UCSD-AML1 (cell line): ENCODE measurements at regions not wholly inside any gene's neighbourhood (a gene's known extent, or its start where the extent isn't known, plus 50 kb on each side); places are given as distances from the start of the nearest gene placed in this dataset.
"Not testable (repeated sequence)": the region's sequence is repeated elsewhere in the genome, so short reads cannot be mapped to it uniquely, and the experiment has no call there.

Experiments
- DNase-seq: peaks from one replicate; lab custom pipeline; 2025; ENCODE audit not compliant: unreplicated experiment; lab: John Stamatoyannopoulos, UW

DNA sequence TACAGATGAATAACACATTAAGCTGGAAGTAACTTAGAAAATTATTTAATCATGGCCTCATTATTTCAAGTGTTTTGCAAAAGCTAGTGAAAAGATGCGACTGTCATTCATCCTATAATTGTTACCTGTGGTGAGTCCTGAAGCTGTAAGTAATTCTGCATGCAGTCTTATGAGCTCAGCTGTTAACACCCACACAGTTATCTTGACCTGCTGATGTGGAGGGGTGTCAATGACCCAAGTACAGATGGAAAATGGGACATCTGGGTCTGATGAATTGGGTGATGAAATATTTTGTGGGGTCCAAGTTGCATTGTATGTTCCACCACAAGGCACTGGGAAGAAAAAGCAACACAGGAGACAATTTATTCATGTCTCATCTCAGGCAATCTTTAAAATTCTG is 68.9 kb downstream of the OR13A1 start:
- DNase-seq: no peak

GRCh38 chr10:45249978-45250693 is 65.3 kb downstream of the OR13A1 start:
- no peak for DNase-seq

DNA sequence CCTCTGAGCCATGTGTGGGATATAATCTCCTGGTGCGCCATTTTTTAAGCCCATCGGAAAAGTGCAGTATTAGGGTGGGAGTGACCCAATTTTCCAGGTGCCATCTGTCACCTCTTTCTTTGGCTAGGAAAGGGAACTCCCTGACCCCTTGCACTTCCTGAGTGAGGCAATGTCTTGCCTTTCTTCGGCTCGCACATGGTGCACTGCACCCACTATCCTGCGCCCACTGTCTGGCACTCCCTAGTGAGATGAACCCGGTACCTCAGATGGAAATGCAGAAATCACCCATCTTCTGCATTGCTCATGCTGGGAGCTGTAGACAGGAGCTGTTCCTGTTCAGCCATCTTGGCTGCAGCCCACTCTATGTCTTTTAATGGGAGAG is 64.7 kb downstream of the OR13A1 start:
- DNase-seq: not testable (repeated sequence)
